ENCODE measurements at regions not wholly inside any gene's neighbourhood (a gene's known extent, or its start where the extent isn't known, plus 50 kb on each side); places are given as distances from the start of the nearest gene placed in this dataset.

GRCh38 chr22:34045311-34045710, 125.0 kb upstream of the LARGE1 start:
- intact Hi-C loops (cut with DNase I; ENCODE audit: low total_unique reads): no loop called here
- Histone ChIP-seq H3K27me3 (peaks cover 3% of the 10 kb centered on the region), H3K4me3 (no peak overlapping the region), H3K27ac (no peak overlapping the region), H3K36me3 (no peaks in the 10 kb centered on the region), H3K9me3 (no peaks in the 10 kb centered on the region), H3K4me1 (no peaks in the 10 kb centered on the region)
- 80 to 86% methylated on average over 3 to 4 of the region's 4 CpGs for WGBS, 2 donors (ENCODE audit: low coverage in 1 of 2)
- in situ Hi-C loops (cut with MboI; ENCODE audit: low pct_ligation_motif_present in 1 of 4, low pct_unique_long_range_greater_than_20kb in 1 of 4, low sequenced_read_pairs in 3 of 4): no loop called here
- TF ChIP-seq POLR2AphosphoS5 (IDR thresholded peaks at IDR 0.05) (no peak), EP300 (IDR thresholded peaks at IDR 0.05; ENCODE audit: low read depth) (no peak), POLR2A (IDR thresholded peaks at IDR 0.05) (no peak), CTCF (IDR thresholded peaks at IDR 0.05) (no peak)
- no peak for DNase-seq

GRCh38 chr22:34055525-34056200, 135.4 kb upstream of the LARGE1 start:
- WGBS, 2 donors (ENCODE audit: low coverage in 1 of 2): 35 to 50% methylated on average over 1 to 3 of the region's 3 CpGs
- intact Hi-C loops (cut with DNase I; ENCODE audit: low total_unique reads): no loop called here
- H3K27ac ChIP-seq: no peak overlapping the region
- in situ Hi-C loops (cut with MboI; ENCODE audit: low pct_ligation_motif_present in 1 of 4, low pct_unique_long_range_greater_than_20kb in 1 of 4, low sequenced_read_pairs in 3 of 4): no loop called here
- no peaks in the 10 kb centered on the region for H3K4me1 ChIP-seq
- no peaks in the 10 kb centered on the region for H3K36me3 ChIP-seq
- H3K4me3 ChIP-seq: no peak overlapping the region
- no peak for TF ChIP-seq POLR2A (IDR thresholded peaks at IDR 0.05)
- TF ChIP-seq CTCF (IDR thresholded peaks at IDR 0.05): no peak
- no peak for TF ChIP-seq EP300 (IDR thresholded peaks at IDR 0.05; ENCODE audit: low read depth)
- no peak for TF ChIP-seq POLR2AphosphoS5 (IDR thresholded peaks at IDR 0.05)
- no peak for DNase-seq
- H3K9me3 ChIP-seq: peaks cover 4 to 9% of the 10 kb centered on the region in 2 donors
- no peaks in the 10 kb centered on the region for H3K27me3 ChIP-seq

- Histone ChIP-seq H3K27ac (no peak overlapping the region), H3K4me1 (no peaks in the 10 kb centered on the region), H3K27me3 (no peaks in the 10 kb centered on the region), H3K36me3 (no peaks in the 10 kb centered on the region), H3K9me3 (peaks cover 4 to 9% of the 10 kb centered on the region in 2 donors), H3K4me3 (no peak overlapping the region)
- TF ChIP-seq EP300 (IDR thresholded peaks at IDR 0.05; ENCODE audit: low read depth) (no peak), POLR2A (IDR thresholded peaks at IDR 0.05) (no peak), POLR2AphosphoS5 (IDR thresholded peaks at IDR 0.05) (no peak), CTCF (IDR thresholded peaks at IDR 0.05) (no peak)
- no peak for DNase-seq
- intact Hi-C loops (cut with DNase I; ENCODE audit: low total_unique reads): no loop called here
- 83 to 85% methylated on average over 2 to 4 of the region's 4 CpGs for WGBS, 2 donors (ENCODE audit: low coverage in 1 of 2)
- in situ Hi-C loops (cut with MboI; ENCODE audit: low pct_ligation_motif_present in 1 of 4, low pct_unique_long_range_greater_than_20kb in 1 of 4, low sequenced_read_pairs in 3 of 4): no loop called here
Observed at GRCh38 chr22:34057726-34058125, 137.4 kb upstream of the LARGE1 start.

GRCh38 chr22:34064696-34065095, 144.4 kb upstream of the LARGE1 start:
- Histone ChIP-seq H3K27me3 (no peaks in the 10 kb centered on the region), H3K36me3 (no peaks in the 10 kb centered on the region), H3K27ac (no peak overlapping the region), H3K4me1 (no peaks in the 10 kb centered on the region), H3K4me3 (no peak overlapping the region), H3K9me3 (peaks cover 0 to 5% of the 10 kb centered on the region in 2 donors)
- no peak for TF ChIP-seq POLR2A (IDR thresholded peaks at IDR 0.05)
- no peak for TF ChIP-seq EP300 (IDR thresholded peaks at IDR 0.05; ENCODE audit: low read depth)
- TF ChIP-seq CTCF (IDR thresholded peaks at IDR 0.05): no peak
- TF ChIP-seq POLR2AphosphoS5 (IDR thresholded peaks at IDR 0.05): no peak
- in situ Hi-C loops (cut with MboI; ENCODE audit: low pct_ligation_motif_present in 1 of 4, low pct_unique_long_range_greater_than_20kb in 1 of 4, low sequenced_read_pairs in 3 of 4): no loop called here
- intact Hi-C loops (cut with DNase I; ENCODE audit: low total_unique reads): loop anchor here (5.0 kb wide), 1 partner anchor 878 kb away; no protein-coding TSS in a partner anchor
- DNase-seq: no peak
- 35 to 77% methylated on average over 2 to 7 of the region's 7 CpGs for WGBS, 2 donors (ENCODE audit: low coverage in 1 of 2)
